GM18907 (cell line): ENCODE measurements at regions not wholly inside any gene's neighbourhood (a gene's known extent, or its start where the extent isn't known, plus 50 kb on each side); places are given as distances from the start of the nearest gene placed in this dataset.
"Not testable (repeated sequence)": the region's sequence is repeated elsewhere in the genome, so short reads cannot be mapped to it uniquely, and the experiment has no call there.

ENCODE experiments used
- ATAC-seq: cut with Tn5 transposase; IDR thresholded peaks from one replicate; pipeline ENCODE4 v1.9.1; 2021; ENCODE audit warnings: mild to moderate bottlenecking, moderate library complexity; ENCODE audit not compliant: unreplicated experiment

DNA sequence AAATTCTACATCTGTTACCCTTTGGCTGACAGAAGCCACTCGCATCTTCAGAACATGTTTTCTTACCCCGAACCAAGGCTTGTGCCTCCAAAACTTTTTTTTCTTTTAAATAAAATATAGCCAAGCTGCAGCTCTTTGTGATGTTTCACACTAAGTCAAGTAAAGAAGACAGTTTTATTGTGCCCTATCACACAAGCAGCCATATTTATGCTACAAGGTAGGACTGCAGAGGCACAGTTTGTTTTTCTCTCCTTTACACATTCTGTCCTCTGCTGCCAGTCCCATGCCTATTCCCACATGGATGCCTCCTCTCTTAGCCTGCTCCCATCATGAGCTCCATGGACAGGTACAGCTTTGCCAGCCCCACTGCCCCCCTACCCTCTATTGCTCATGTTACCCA lies 219.6 kb upstream of the THUMPD2 start:
- no peak for ATAC-seq

DNA sequence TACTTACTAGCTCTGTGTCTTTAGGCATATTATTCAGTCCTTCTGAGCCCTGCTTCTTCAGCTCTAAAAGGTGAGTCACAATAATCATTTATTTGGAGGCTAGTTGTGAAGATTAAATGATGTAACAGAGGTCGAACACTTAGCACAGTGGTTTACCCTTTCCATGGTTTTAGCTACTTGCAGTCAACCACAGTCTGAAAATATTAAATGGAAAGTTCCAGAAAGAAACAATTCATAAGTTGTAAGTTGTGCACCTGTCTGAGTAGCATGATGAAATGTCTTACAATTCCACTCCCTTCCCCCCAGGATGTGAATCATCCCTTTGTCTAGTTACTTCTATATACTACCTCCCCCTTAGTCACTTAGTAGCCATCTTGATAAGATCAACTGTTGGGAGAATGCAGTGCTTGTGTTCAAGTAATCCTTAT lies 217.6 kb upstream of the THUMPD2 start:
- ATAC-seq: no peak

DNA sequence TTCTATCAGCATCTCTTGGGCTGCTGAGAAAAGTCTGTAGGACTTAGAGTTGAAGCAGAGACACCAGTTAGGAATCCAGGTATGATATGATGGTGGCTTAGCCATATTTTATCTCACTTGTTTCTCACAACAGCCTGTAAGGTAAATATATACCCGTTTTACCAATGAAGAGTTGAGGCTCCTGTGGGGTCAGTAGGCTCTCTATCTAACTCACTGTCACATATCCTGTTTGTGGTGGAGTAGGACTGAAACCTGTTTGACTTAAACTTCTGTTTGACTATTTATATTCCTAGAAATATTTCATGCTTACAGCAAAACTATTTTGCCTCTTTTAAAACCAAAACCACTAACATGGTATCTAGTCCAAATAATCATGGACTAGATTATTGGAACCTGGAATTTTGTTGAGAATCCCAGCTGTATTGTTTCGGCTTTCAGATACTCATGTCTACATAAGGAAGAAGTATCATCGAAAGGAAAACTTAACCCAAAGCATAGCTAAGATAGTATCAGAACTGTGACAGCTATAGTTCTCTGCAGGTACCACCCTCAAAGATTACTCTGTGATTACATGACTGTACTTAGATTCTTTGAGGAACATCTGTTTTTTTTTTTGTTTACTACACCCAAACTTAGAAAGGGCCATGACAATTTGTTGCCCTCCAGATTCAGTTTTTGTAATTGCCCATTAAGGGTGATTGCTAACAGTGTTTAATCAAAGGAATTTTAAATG lies 216.1 kb upstream of the THUMPD2 start:
- no peak for ATAC-seq

DNA sequence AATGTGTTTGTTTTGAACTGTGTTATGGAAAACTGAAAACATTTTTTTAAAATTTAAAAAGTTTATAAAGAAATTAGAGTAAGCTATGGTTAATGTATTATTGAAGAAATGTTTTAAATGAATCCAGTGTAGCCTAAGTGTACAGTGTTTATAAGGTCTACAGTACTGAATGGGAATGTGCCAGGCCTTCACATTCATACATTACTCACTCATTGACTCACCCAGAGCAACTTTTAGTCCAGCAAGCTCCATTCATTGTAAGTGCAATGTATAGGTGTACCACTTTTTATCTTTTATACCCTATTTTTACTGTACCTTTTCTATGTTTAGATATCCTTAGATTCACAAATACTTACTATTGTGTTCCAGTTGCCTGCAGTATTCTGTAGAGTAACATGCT lies 215.1 kb upstream of the THUMPD2 start:
- ATAC-seq: no peak

DNA sequence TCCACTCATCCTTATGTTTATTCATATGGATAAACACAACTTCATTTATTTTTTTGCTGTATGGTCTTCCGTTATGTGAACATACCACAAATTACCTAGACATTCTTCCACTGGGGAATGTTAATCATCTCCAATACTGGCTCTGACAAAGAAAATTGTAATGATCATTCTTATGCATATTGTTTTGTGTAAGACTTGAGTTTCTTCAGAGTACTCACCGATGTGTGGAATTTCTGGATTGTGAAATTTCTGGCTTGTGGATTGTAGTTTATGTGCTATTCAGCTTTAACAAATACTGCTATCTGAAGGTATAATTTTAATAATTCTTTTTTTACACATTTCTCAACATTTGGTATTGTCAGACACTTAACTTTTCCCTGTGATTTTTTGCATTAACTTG lies 212.2 kb upstream of the THUMPD2 start:
- no peak for ATAC-seq

DNA sequence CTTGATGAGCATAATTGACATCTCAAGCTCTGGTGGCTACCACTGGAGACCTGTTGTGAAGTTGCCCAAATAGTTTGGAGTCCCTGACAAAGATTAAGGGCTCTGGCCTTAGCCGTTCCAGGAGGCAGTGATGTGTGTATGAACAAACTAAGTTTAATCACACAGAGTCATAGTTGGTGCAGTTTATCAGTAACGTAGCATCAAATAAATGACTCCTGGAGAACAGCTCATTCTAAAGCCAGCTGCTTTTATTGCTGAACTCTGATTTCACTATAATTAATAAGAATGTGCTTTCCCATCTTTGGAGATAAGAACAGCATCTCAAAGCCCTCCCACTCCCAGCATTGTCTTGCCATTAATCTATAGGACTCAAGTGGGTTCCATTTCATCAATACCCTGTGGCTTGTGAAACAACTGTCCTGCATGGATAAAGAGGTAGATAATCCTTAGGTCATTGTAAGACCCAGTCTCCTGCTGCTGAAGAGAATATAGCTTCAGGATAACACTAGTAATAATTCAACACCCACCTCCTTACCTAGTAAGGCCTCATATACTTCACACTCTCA lies 211.4 kb upstream of the THUMPD2 start:
- ATAC-seq: no peak

DNA sequence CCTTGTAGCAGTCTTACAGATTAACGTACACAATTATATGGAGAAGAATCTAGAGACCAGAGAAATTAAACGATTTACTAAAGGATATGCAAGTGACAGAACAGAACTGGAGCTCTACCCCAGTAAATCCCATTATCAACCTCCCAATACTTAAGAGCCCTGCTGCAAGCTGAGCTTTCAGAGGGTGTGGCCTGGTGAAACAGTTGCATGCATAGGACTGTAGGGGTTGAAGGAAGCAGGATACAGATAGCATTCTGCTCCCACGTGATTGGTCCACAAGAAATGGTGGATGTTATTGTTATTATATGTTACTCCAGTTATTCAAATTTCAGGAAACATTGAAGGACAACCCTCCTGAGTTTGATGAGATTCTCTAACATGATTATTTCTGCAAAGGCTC lies 210.8 kb upstream of the THUMPD2 start:
- ATAC-seq: no peak

DNA sequence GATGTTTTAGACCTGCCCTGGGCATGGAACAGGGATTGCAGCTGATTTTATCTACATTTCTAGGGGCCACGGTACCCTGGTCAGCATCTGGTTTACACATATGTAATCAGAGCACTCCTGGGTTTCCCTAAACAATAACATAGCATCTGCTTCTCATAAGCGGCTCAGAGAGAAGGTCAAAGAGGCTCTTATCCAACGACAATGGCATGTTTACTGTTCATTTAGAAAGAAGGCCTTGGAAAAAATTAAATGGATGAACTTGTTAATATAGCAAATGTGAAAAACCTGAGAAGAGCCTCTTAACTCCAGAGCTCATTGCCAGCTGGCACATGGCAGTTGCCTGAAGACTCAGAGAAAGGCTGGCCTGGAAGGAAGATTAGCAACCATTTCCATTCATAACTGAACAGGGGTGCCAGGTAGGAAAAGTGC lies 202.8 kb upstream of the THUMPD2 start:
- ATAC-seq: no peak

DNA sequence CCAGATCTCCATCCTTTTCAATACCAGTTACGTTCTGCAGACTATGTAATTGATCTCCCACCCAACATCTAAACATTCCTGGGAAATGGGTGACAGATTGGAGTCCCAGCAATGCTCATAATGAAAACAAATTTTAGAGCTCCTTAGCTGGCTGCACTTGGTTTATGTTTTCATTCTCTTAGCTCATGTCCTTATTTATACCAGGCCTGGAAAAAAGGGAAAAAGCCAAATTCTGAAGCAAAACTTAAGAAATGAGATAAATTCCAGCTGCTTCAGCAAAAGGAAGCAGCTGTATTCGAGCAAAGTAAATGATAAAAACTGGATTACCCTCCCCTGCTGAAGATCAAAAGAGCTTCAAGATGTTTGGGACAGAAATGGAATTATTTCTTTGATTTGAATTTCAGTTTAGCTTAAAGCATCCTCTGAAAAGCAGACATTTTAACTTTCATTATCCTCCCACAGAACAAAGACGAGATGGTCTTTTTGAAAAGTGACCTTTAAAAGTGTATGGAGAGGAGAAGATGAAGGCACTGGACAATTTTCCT lies 196.5 kb upstream of the THUMPD2 start:
- ATAC-seq: no peak

DNA sequence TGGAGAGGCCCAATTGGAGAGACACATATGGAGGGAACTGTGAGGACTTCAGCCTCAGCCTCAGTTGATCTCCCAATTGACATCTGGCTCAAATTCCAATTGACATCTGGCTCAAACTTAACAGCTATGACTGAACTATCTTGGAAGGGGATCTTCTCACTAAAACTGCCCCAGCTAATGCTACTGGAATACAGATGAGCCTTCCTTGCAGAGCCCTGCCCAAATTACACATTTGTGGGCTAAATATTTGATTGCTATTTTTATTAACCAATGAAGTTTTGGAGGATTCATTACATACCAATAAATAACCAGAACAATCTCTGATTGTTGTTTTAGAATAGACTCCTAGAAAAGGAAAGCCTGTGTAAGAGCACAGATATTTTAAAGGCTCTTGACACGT lies 189.0 kb upstream of the THUMPD2 start:
- no peak for ATAC-seq

DNA sequence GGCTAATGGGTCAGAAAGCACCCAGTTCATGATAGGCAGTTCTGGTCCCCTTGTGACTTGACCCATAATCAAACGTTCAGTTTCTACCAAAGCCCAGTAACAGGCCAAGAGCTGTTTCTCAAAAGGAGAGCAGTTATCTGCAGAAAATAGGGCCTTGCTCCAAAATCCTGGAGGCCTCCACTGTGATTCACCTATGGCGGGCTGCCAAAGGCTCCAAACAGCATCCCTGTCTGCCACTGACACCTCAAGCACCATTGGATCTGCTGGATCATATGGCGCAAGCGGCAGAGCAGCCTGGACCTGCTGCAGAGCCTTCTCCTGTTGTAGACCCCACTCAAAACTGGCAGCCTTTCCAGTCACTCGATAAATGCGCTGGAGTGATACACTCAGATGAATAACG lies 181.6 kb upstream of the THUMPD2 start:
- ATAC-seq: not testable (repeated sequence)

DNA sequence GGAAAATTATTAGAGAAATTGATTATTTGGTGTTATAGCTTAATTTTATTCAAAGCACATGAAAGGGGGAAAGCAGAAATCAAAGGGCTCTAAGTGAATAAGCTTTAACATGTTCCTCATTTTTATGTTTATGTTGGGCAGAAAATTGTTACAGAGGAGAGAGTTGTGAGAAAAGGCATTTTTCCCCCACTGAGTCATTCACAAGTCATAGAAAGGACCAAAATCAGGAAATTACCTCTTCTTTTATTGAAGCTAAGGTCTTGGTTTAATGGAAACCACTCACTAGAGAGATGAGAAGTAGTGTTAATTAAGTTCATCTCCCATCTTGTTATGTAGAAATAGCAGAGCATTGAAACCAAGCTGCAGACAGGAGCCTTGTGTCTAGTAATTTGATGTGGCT lies 175.3 kb upstream of the THUMPD2 start:
- no peak for ATAC-seq

DNA sequence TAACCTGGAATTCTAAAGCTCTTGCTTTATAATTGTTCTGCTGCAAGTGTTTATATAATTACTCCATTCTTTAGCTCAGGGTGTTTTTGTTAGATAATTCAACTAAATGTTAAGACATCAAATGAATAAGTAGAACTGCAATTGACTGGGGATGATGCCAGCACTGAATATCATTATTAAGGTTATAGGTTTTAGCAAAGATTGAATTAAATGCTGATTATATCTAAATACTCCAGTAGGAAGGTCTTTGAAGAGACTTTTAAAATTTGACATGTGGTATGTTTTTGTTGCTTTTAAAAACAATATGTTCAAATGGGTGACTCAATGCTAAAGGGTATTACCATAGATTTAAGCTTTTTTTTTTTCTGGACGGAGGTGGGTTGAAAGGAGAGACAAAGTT lies 170.1 kb upstream of the THUMPD2 start:
- no peak for ATAC-seq

DNA sequence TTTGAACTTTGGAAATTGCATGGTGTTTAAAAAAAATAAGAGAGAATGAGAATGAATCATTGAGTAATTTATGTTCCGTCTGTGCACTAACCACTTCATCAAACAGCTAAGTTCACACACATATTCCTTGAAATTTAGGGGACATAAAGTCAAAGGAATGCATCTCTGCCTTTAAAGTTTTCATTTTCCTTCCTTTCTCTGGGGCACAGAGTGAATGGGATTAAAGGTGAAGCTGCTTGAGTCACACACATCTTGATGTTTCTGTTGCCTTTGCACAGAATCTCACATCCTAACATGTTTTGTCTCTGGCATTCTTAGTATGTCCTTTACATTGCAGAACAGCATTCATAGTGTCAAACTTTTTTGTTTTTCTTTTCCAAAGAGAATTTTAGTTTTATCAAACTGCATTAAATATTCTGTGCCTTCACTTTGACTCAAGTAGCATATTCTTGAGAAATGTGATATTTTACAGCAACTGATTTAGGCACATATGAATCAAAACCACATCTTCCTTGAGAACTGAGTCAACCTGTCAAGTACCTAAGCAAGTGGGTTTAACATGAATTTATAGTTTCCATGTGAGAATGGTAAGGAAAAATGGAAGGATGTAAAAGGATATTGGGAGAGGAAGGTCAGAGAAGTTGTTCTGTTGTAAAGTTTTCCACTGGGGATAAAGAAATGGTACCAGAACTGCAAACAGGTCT lies 169.1 kb upstream of the THUMPD2 start:
- ATAC-seq: no peak

DNA sequence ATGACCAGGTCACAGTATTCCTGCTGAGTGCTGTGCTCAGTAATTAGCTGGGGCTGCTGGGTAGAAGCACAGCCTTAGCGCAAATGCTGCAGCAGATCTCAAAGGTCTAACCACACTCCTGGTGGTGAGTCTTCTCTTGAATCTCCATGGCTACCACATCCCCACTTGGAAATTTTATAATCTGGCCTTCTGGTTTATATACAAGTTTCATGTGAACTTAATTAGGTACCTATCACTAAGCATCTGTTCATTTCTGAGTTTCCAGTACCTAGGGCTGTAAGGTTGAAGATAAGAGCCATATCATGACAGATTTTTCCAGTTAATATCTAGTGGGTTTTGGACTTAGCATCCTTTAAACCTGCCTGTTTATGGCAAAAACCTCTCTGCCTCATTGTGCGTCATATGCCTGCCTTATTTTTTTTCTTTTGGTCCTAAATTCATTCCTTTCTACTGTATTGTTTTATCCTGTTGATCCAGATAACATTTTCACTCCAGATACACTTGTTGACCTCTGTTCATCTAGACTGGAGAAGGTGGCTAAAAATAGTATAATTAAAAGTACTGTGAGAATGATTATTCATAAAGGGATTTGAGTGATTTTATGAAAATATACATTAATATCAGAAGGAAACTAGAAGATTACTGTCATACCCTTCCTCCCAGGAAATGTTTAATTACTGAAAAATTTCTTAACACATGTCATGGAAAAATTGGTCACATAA lies 168.4 kb upstream of the THUMPD2 start:
- no peak for ATAC-seq

DNA sequence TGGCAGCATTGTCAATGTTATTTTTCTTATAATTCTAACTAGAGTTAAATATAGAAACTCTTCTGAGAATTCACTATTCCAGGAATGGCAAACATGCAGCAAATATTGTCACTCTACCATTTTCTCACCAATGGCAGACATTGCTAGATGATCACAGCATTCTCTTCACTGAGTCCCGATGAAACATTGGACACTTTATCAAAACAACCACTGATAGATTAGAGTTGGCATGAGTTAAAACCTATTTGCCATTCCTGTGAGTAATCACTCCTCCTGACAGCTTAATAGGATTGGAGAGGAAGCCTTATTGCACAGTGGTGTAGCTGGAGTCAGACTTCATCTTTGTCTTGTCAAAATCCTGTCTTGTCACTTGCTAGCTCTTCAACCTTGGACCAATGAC lies 163.9 kb upstream of the THUMPD2 start:
- ATAC-seq: no peak

DNA sequence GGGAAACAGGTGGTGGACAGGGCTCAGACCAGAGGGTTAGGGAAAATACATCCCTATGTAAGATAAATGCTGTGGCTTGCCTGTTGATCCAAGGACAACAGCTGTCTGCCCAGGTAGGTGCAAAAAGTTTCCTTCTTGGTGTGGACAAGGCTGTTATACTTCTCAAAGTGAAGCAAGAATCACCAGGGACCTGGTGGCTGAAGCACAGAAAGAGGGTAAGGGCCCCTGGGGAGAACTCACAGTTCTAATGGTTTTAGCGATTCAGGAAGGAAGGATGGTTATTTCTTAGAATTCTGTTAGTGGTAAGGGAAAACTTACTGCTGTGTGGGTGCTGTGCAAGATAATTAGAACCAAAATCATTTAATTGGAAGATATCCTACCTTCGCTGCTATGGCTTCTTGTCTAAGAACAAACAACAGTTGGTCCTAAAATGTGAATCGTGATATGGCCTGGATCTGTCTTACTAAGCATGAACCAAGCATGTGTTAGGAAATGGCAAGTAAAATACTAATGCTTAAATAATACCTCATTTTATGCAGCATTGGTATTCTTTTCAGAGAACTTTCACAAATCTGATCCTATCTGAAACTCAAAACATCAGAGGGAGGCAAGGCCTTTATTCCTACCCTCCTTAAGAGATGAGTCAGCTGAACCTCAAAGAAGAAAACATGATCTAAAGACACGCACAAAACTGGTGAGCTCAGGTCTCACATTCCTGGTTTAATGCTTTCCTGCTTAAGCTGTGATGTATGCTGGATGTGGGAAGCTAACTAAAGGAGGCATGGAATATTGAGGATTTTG lies 159.2 kb upstream of the THUMPD2 start:
- no peak for ATAC-seq

DNA sequence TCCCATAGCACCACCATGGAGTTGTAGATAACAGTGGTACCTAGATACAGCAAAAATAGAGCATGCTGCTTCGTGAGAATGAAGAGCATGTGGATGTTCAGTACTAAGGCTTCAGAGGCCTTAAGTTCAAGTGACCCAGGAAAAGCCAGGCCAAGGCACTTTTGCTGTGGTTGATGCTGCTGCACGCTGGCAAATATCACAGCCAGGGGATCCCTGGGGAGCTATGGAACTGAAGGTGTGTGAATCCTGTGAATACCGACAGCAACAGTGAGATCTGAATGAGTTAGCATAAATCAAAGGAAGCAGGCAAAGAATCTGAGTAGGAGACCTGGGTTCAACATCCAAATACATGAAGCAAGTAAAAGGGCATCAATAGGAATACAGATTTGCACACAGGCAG lies 158.6 kb upstream of the THUMPD2 start:
- ATAC-seq: no peak

DNA sequence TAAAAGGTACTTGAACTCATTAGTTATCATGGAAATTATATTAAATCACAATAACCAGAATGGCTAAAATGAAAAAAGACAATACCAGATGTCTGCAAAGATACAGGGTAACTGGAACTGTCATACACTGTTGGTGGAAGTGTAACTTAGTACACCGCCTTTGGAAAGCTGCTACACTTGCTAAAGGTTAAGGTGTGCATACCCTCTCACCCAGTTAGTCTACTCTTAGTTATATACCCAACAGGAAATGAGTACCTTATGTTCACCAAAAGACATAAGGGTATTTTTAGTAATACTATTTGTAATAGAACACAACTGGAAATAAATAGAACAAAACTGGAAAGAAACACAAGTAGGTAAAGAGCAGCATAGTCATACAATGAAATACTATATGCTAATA lies 155.8 kb upstream of the THUMPD2 start:
- no peak for ATAC-seq

DNA sequence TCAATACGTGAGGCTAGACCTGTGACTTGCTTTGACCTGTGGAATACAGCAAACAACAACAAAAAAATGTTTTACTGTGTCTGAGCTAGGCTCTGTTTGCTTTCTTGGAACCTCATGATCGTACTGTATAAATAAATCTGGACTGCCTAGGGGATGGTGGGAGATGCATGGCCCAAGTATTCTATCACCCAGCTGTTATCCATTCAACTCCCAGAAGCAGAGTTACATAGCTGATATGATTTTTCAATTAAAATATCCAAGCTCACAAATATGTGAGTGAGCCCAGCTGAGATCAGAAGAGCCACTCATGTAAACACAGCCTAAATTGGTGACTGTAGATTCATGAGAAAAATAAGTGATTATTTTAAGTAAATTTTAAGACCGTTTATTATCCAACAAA lies 154.1 kb upstream of the THUMPD2 start:
- ATAC-seq: no peak

DNA sequence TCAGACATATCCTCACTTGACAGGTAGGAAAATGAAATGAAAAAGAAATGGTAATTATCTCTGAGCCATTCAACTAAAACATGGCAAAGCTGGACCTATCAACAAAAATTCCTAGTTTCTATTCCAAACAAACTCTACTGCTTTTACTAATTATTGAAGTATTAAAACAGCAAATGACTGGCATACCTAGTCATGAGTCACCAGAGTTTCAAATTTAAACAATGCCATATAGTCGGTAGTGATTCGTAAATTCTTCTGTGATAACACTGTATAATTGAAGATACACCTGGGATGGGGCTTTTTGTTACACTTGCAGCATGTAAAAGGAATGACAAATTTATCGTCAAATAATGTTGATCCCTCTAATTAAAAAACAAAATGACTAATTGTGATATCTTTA lies 153.1 kb upstream of the THUMPD2 start:
- no peak for ATAC-seq
